ENCODE measurements at regions not wholly inside any gene's neighbourhood (a gene's known extent, or its start where the extent isn't known, plus 50 kb on each side); places are given as distances from the start of the nearest gene placed in this dataset.

DNA sequence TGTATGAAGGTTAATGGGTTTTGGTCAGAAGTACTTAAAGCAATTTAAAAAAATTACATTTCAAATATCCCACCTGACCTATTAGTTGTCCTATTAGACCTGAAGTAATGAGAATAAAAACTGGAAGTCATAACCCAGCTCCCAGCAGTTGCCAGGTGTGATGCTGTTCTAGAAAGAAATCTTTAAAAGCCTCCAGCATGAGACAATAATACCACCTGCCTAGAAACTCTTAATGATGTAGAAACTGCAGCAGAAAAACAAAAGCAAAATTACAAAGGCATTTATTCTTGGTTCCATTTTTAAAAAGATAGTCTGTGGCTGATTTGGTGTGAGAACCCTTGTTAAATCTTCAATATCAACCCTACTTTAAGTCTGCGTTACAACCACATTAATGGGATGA is 1137.7 kb upstream of the TENM3 start:
- in situ Hi-C loops (cut with MboI) = no loop called here
- H4K20me1 ChIP-seq (ENCODE audit: control insufficient read depth, insufficient read depth) = no peaks in the 10 kb centered on the region
- H3K27ac ChIP-seq (ENCODE audit: control insufficient read depth, insufficient read depth) = no peak overlapping the region
- BruUV-seq (replicated peaks) = no TSS peak
- ATAC-seq (no peak), FAIRE-seq (no peak), DNase-seq (ENCODE audit: low read depth, low spot score) (no peak)
- H3K9me3 ChIP-seq (replicated peaks; ENCODE audit: control insufficient read depth, insufficient read depth, low read length) = no peaks in the 10 kb centered on the region
- no peaks in the 10 kb centered on the region for H3K27me3 ChIP-seq (replicated peaks in 1 of 2; ENCODE audit: control insufficient read depth in 2 of 2, insufficient read depth in 2 of 2, low read length in 1 of 2)
- RAD21 ChIA-PET (ENCODE audit: unreplicated experiment) = no interaction called here
- TF ChIP-seq GATAD2B (conservative IDR thresholded peaks at IDR 0.05; ENCODE audit: low read depth) = no peak
- TF ChIP-seq, protein P1, sequence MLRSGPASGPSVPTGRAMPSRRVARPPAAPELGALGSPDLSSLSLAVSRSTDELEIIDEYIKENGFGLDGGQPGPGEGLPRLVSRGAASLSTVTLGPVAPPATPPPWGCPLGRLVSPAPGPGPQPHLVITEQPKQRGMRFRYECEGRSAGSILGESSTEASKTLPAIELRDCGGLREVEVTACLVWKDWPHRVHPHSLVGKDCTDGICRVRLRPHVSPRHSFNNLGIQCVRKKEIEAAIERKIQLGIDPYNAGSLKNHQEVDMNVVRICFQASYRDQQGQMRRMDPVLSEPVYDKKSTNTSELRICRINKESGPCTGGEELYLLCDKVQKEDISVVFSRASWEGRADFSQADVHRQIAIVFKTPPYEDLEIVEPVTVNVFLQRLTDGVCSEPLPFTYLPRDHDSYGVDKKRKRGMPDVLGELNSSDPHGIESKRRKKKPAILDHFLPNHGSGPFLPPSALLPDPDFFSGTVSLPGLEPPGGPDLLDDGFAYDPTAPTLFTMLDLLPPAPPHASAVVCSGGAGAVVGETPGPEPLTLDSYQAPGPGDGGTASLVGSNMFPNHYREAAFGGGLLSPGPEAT (IDR thresholded peaks at IDR 0.05; ENCODE audit: low read depth) = no peak
- SMC1A ChIA-PET (ENCODE audit: uncharacterized antibody, unreplicated experiment) = no interaction called here
- POLR2A ChIA-PET = no interaction called here
- intact Hi-C loops (cut with micrococcal nuclease; ENCODE audit: unreplicated experiment) = no loop called here
- CTCF ChIA-PET = no interaction called here
- no peak overlapping the region for H3K9ac ChIP-seq (ENCODE audit: control insufficient read depth, insufficient read depth, low read length)
- no peak overlapping the region for H3K4me3 ChIP-seq
- no peaks in the 10 kb centered on the region for H3K79me2 ChIP-seq (ENCODE audit: control insufficient read depth, insufficient read depth, low read length)
- 37% methylated on average over 1 of the region's 1 CpG for WGBS (ENCODE audit: insufficient coverage, insufficient replicate concordance, low lambda C conversion rate, missing lambda C conversion rate)
- no peak overlapping the region for H2AFZ ChIP-seq (ENCODE audit: control insufficient read depth, low read depth, low read length)
- H3K36me3 ChIP-seq (ENCODE audit: control insufficient read depth in 2 of 2, insufficient read depth in 2 of 2, low read length in 1 of 2) = no peaks in the 10 kb centered on the region
- H3K4me1 ChIP-seq (ENCODE audit: control insufficient read depth, insufficient read depth, low read length) = no peaks in the 10 kb centered on the region
- H3K4me2 ChIP-seq (ENCODE audit: control insufficient read depth, insufficient read depth) = no peak overlapping the region

DNA sequence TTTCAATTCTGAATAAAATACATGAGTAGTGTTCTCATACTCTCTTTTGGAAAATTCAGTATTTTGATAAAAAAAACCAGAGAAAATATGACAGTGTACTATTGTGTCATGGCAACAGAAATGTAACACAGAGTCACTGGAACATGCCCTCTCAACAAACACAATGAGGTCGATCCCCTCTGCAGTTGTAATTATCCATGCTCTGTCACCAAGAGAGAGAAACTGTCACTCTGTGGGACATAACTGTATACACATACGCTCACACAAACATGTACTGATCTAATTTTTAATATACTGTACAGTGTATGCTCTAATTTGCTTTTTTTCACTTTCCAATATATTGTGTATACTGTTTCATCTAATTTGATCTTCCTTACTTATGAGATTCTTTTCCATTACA is 1136.8 kb upstream of the TENM3 start:
- Histone ChIP-seq H3K9ac (ENCODE audit: control insufficient read depth, insufficient read depth, low read length) (no peak overlapping the region), H3K27me3 (replicated peaks in 1 of 2; ENCODE audit: control insufficient read depth in 2 of 2, insufficient read depth in 2 of 2, low read length in 1 of 2) (no peaks in the 10 kb centered on the region), H4K20me1 (ENCODE audit: control insufficient read depth, insufficient read depth) (no peaks in the 10 kb centered on the region), H3K4me3 (no peak overlapping the region), H3K36me3 (ENCODE audit: control insufficient read depth in 2 of 2, insufficient read depth in 2 of 2, low read length in 1 of 2) (no peaks in the 10 kb centered on the region), H2AFZ (ENCODE audit: control insufficient read depth, low read depth, low read length) (no peak overlapping the region), H3K27ac (ENCODE audit: control insufficient read depth, insufficient read depth) (no peak overlapping the region), H3K4me1 (ENCODE audit: control insufficient read depth, insufficient read depth, low read length) (no peaks in the 10 kb centered on the region), H3K4me2 (ENCODE audit: control insufficient read depth, insufficient read depth) (no peak overlapping the region), H3K9me3 (replicated peaks; ENCODE audit: control insufficient read depth, insufficient read depth, low read length) (no peaks in the 10 kb centered on the region), H3K79me2 (ENCODE audit: control insufficient read depth, insufficient read depth, low read length) (no peaks in the 10 kb centered on the region)
- TF ChIP-seq, protein P2, sequence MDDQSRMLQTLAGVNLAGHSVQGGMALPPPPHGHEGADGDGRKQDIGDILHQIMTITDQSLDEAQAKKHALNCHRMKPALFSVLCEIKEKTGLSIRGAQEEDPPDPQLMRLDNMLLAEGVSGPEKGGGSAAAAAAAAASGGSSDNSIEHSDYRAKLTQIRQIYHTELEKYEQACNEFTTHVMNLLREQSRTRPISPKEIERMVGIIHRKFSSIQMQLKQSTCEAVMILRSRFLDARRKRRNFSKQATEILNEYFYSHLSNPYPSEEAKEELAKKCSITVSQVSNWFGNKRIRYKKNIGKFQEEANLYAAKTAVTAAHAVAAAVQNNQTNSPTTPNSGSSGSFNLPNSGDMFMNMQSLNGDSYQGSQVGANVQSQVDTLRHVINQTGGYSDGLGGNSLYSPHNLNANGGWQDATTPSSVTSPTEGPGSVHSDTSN (IDR thresholded peaks at IDR 0.05; ENCODE audit: insufficient replicate concordance, low read depth, low read length) = no peak
- TF ChIP-seq, protein P3, sequence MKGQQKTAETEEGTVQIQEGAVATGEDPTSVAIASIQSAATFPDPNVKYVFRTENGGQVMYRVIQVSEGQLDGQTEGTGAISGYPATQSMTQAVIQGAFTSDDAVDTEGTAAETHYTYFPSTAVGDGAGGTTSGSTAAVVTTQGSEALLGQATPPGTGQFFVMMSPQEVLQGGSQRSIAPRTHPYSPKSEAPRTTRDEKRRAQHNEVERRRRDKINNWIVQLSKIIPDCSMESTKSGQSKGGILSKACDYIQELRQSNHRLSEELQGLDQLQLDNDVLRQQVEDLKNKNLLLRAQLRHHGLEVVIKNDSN (IDR thresholded peaks at IDR 0.05; ENCODE audit: borderline replicate concordance, extremely low read length, insufficient read depth, low read depth, low read length) = no peak
- DNase-seq (ENCODE audit: low read depth, low spot score) = no peak
- no peak for ATAC-seq
- BruUV-seq (replicated peaks) = no TSS peak
- 0% methylated on average over 2 of the region's 2 CpGs for WGBS (ENCODE audit: insufficient coverage, insufficient replicate concordance, low lambda C conversion rate, missing lambda C conversion rate)
- ChIA-PET RAD21 (ENCODE audit: unreplicated experiment) (no interaction called here), SMC1A (ENCODE audit: uncharacterized antibody, unreplicated experiment) (no interaction called here), CTCF (no interaction called here), POLR2A (no interaction called here)
- intact Hi-C loops (cut with micrococcal nuclease; ENCODE audit: unreplicated experiment) (no loop called here), in situ Hi-C loops (cut with MboI) (no loop called here)
- no peak for FAIRE-seq

Measured in GM12878 (cell line).